Kidney (tissue), 13 donors: ENCODE measurements at regions not wholly inside any gene's neighbourhood (a gene's known extent, or its start where the extent isn't known, plus 50 kb on each side); places are given as distances from the start of the nearest gene placed in this dataset.

ENCODE experiments used
- DNase-seq, 5 donors: peaks; one replicate each; pipeline ENCODE4 v3.0.0-alpha.2; 2013 to 2020
- FAIRE-seq: peaks from 2 replicates; lab custom pipeline; 2012; peaks lifted over from hg19 to GRCh38; lab: Jason Lieb, UNC
- H3K27ac ChIP-seq, 2 donors: one replicate each; pipeline ENCODE4 v1.7.0; 2013; ENCODE audit warnings: low read depth in 2 of 2, low read length in 2 of 2, inconsistent platforms in 1 of 2
- H3K27me3 ChIP-seq: one replicate; pipeline ENCODE4 v1.7.1; 2013; ENCODE audit warnings: low read length, inconsistent platforms; ENCODE audit not compliant: control insufficient read depth, insufficient read depth
- H3K36me3 ChIP-seq, 3 donors: one replicate each; pipeline versions ENCODE4 v1.7.0 to v1.7.1; 2013; ENCODE audit warnings: low read length in 3 of 3, control low read depth in 1 of 3, inconsistent platforms in 1 of 3; ENCODE audit not compliant: insufficient read depth in 3 of 3, control insufficient read depth in 2 of 3
- H3K4me1 ChIP-seq, 3 donors: one replicate each; pipeline versions ENCODE4 v1.7.0 to v1.7.1; 2013; ENCODE audit warnings: low read length in 3 of 3, inconsistent platforms in 1 of 3, low read depth in 1 of 3; ENCODE audit not compliant: control insufficient read depth in 2 of 3, insufficient read depth in 2 of 3
- H3K4me3 ChIP-seq, 3 donors: one replicate each; pipeline versions ENCODE4 v1.7.0 to v1.8.1; 2013; ENCODE audit warnings: low read length in 3 of 3, control low read depth in 1 of 3, inconsistent platforms in 1 of 3
- H3K9ac ChIP-seq, 3 donors: one replicate each; pipeline versions ENCODE4 v1.7.0 to v1.7.1; 2013; ENCODE audit warnings: low read length in 3 of 3, control low read depth in 1 of 3, inconsistent platforms in 1 of 3
- H3K9me3 ChIP-seq, 3 donors: one replicate each; pipeline versions ENCODE4 v1.7.0 to v1.7.1; 2013; ENCODE audit warnings: low read length in 3 of 3, control low read depth in 1 of 3, inconsistent platforms in 1 of 3; ENCODE audit not compliant: control insufficient read depth in 2 of 3, insufficient read depth in 1 of 3
- CTCF ChIP-seq: IDR thresholded peaks from 3 replicates; pipeline ENCODE4 v1.5.1; 2012; ENCODE audit warnings: mild to moderate bottlenecking, moderate library complexity, borderline replicate concordance; ENCODE audit not compliant: insufficient read depth; ENCODE audit errors: extremely low read depth
- intact Hi-C: fragments of 100-400 bp; cut with DNase I; formaldehyde crosslinking; loops from one replicate; pipeline ENCODE4 v1.11.1; 2022
- donor health status: control.
- donor health status: control.
- donor health status: control.
- donor health status: control.
- donor health status: control.
- donor health status: DM: yes; HTN: yes; CAD: no.
- donor health status: Normal renal cell carcinoma (clear cell type).

GRCh38 chr6:71179249-71179885 is 109.2 kb upstream of the OGFRL1 start:
- no peaks in the 10 kb centered on the region for H3K9me3 ChIP-seq
- H3K9ac ChIP-seq, result no peak overlapping the region
- FAIRE-seq, result no peak
- no peak for DNase-seq
- no peaks in the 10 kb centered on the region for H3K27me3 ChIP-seq
- intact Hi-C loops, result no loop called here
- no peak for TF ChIP-seq CTCF
- H3K4me3 ChIP-seq, result no peak overlapping the region
- H3K4me1 ChIP-seq, result no peaks in the 10 kb centered on the region
- no peaks in the 10 kb centered on the region for H3K36me3 ChIP-seq
- H3K27ac ChIP-seq, result no peak overlapping the region

- no peak for TF ChIP-seq CTCF
- FAIRE-seq (no peak), DNase-seq (no peak)
- Histone ChIP-seq H3K27me3 (no peaks in the 10 kb centered on the region), H3K36me3 (no peaks in the 10 kb centered on the region), H3K4me3 (no peak overlapping the region), H3K9ac (no peak overlapping the region), H3K4me1 (no peaks in the 10 kb centered on the region), H3K27ac (no peak overlapping the region), H3K9me3 (no peaks in the 10 kb centered on the region)
- intact Hi-C loops, result no loop called here
These were observed 107.0 kb upstream of the OGFRL1 start for GRCh38 chr6:71181565-71181964.

- Histone ChIP-seq H3K36me3 (no peaks in the 10 kb centered on the region), H3K4me1 (no peaks in the 10 kb centered on the region), H3K9me3 (no peaks in the 10 kb centered on the region), H3K9ac (no peak overlapping the region), H3K27ac (no peak overlapping the region), H3K27me3 (no peaks in the 10 kb centered on the region), H3K4me3 (no peak overlapping the region)
- intact Hi-C loops, result no loop called here
- no peak for FAIRE-seq
- no peak for DNase-seq
- TF ChIP-seq CTCF, result no peak
These were observed 101.5 kb upstream of the OGFRL1 start for GRCh38 chr6:71187141-71187540.

- peak in 2 of 5 donors; percentile 41 to 57 for DNase-seq
- Histone ChIP-seq H3K27ac (no peak overlapping the region), H3K9ac (no peak overlapping the region), H3K9me3 (no peaks in the 10 kb centered on the region), H3K36me3 (no peaks in the 10 kb centered on the region), H3K4me3 (no peak overlapping the region), H3K27me3 (no peaks in the 10 kb centered on the region), H3K4me1 (no peaks in the 10 kb centered on the region)
- peak; percentile 93 for FAIRE-seq
- intact Hi-C loops, result loop anchor here (10.0 kb wide), 1 partner anchor 154 kb away; no protein-coding TSS in a partner anchor
- peak; percentile 15 for TF ChIP-seq CTCF
These were observed 97.8 kb upstream of the OGFRL1 start for GRCh38 chr6:71190809-71191208.
